Neural cell (in vitro differentiated cells): ENCODE measurements at regions not wholly inside any gene's neighbourhood (a gene's known extent, or its start where the extent isn't known, plus 50 kb on each side); places are given as distances from the start of the nearest gene placed in this dataset.

Experiments used
- EP300 ChIP-seq: fragments of 450-650 bp; conservative IDR thresholded peaks from 2 replicates; pipeline ENCODE4 v1.6.1; 2014; ENCODE audit warnings: antibody characterized with exemption, mild to moderate bottlenecking, moderate library complexity; ENCODE audit not compliant: poor library complexity, severe bottlenecking
- EZH2 ChIP-seq: fragments of 200-600, 300-800 bp; shearing (Covaris generic), sonication (generic); IDR thresholded peaks from 2 replicates; pipeline ENCODE4 v1.6.1; 2014; ENCODE audit warnings: antibody characterized with exemption, low read length, borderline replicate concordance, mild to moderate bottlenecking; ENCODE audit not compliant: insufficient read depth, poor library complexity, severe bottlenecking
- MXI1 ChIP-seq: fragments of 450-650 bp; conservative IDR thresholded peaks from 2 replicates; pipeline ENCODE4 v1.6.1; 2014; ENCODE audit warnings: antibody characterized with exemption, mild to moderate bottlenecking; ENCODE audit not compliant: poor library complexity, severe bottlenecking
- POLR2AphosphoS5 ChIP-seq: IDR thresholded peaks from 2 replicates; pipeline ENCODE4 v1.6.1; 2012
- RAD21 ChIP-seq: fragments of 450-650 bp; conservative IDR thresholded peaks from 2 replicates; pipeline ENCODE4 v1.6.1; 2014; ENCODE audit warnings: antibody characterized with exemption, mild to moderate bottlenecking, moderate library complexity
- SMC3 ChIP-seq: fragments of 450-650 bp; conservative IDR thresholded peaks from 2 replicates; pipeline ENCODE4 v1.6.1; 2014; ENCODE audit warnings: antibody characterized with exemption, mild to moderate bottlenecking, moderate library complexity; ENCODE audit not compliant: poor library complexity
- TAF1 ChIP-seq: IDR thresholded peaks from 2 replicates; pipeline ENCODE4 v1.6.1; 2012; ENCODE audit warnings: low read depth
- TF ChIP-seq, protein P1 (sequence below): fragments of 450-650 bp; IDR thresholded peaks from 2 replicates; pipeline ENCODE4 v1.5.1; 2014; ENCODE audit warnings: antibody characterized with exemption, mild to moderate bottlenecking, moderate library complexity; ENCODE audit not compliant: poor library complexity, severe bottlenecking
- TF ChIP-seq, protein P2 (sequence below): IDR thresholded peaks from 2 replicates; pipeline ENCODE4 v1.6.1; 2012; ENCODE audit warnings: borderline replicate concordance

DNA sequence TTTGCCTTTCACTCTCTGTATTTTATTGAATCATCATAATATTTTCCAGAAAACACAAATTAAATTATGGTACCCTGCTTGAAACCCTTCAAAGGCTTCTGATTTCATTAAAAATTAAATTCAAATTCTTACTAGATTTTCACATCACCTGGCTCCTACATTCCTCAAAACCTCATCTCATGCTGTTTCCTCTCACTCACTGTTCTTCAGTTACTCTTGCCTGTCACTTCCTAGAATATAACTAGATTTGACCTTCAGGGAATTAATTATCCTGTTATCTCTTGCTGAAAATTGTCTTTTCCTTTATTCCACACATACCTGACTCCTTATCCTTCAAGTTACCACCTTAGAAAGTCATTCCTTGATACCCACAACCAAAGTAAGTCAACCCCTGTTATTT lies 2294.7 kb downstream of the PCDH9 start:
- TF ChIP-seq, protein P1, sequence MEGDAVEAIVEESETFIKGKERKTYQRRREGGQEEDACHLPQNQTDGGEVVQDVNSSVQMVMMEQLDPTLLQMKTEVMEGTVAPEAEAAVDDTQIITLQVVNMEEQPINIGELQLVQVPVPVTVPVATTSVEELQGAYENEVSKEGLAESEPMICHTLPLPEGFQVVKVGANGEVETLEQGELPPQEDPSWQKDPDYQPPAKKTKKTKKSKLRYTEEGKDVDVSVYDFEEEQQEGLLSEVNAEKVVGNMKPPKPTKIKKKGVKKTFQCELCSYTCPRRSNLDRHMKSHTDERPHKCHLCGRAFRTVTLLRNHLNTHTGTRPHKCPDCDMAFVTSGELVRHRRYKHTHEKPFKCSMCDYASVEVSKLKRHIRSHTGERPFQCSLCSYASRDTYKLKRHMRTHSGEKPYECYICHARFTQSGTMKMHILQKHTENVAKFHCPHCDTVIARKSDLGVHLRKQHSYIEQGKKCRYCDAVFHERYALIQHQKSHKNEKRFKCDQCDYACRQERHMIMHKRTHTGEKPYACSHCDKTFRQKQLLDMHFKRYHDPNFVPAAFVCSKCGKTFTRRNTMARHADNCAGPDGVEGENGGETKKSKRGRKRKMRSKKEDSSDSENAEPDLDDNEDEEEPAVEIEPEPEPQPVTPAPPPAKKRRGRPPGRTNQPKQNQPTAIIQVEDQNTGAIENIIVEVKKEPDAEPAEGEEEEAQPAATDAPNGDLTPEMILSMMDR: no peak
- TF ChIP-seq EZH2 (no peak), POLR2AphosphoS5 (peak; percentile 55), TAF1 (no peak), MXI1 (no peak), EP300 (no peak), RAD21 (no peak), SMC3 (no peak)
- TF ChIP-seq, protein P2, sequence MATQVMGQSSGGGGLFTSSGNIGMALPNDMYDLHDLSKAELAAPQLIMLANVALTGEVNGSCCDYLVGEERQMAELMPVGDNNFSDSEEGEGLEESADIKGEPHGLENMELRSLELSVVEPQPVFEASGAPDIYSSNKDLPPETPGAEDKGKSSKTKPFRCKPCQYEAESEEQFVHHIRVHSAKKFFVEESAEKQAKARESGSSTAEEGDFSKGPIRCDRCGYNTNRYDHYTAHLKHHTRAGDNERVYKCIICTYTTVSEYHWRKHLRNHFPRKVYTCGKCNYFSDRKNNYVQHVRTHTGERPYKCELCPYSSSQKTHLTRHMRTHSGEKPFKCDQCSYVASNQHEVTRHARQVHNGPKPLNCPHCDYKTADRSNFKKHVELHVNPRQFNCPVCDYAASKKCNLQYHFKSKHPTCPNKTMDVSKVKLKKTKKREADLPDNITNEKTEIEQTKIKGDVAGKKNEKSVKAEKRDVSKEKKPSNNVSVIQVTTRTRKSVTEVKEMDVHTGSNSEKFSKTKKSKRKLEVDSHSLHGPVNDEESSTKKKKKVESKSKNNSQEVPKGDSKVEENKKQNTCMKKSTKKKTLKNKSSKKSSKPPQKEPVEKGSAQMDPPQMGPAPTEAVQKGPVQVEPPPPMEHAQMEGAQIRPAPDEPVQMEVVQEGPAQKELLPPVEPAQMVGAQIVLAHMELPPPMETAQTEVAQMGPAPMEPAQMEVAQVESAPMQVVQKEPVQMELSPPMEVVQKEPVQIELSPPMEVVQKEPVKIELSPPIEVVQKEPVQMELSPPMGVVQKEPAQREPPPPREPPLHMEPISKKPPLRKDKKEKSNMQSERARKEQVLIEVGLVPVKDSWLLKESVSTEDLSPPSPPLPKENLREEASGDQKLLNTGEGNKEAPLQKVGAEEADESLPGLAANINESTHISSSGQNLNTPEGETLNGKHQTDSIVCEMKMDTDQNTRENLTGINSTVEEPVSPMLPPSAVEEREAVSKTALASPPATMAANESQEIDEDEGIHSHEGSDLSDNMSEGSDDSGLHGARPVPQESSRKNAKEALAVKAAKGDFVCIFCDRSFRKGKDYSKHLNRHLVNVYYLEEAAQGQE: no peak
